Fibroblast of skin of scalp (primary cell): ENCODE measurements at regions not wholly inside any gene's neighbourhood (a gene's known extent, or its start where the extent isn't known, plus 50 kb on each side); places are given as distances from the start of the nearest gene placed in this dataset.

ENCODE experiments used
- DNase-seq: peaks from one replicate; pipeline ENCODE4 v3.0.0-alpha.2; 2013

GRCh38 chr20:20824924-20825584 lies 112.6 kb upstream of the RALGAPA2 start:
- DNase-seq: peak; percentile 25

- no peak for DNase-seq
Measured at GRCh38 chr20:20823476-20823881, 111.0 kb upstream of the RALGAPA2 start.

GRCh38 chr20:20821484-20822260 lies 109.2 kb upstream of the RALGAPA2 start:
- no peak for DNase-seq

- no peak for DNase-seq
Measured at GRCh38 chr20:20820785-20821483, 108.5 kb upstream of the RALGAPA2 start.

- peak; percentile 8 for DNase-seq
Measured at GRCh38 chr20:20820104-20820503, 107.7 kb upstream of the RALGAPA2 start.

GRCh38 chr20:20816969-20817755 lies 104.7 kb upstream of the RALGAPA2 start:
- DNase-seq: no peak

- no peak for DNase-seq
Measured at GRCh38 chr20:20815711-20816455, 103.4 kb upstream of the RALGAPA2 start.

- no peak for DNase-seq
Measured at GRCh38 chr20:20814685-20815084, 102.2 kb upstream of the RALGAPA2 start.

- no peak for DNase-seq
Measured at GRCh38 chr20:20812136-20812535, 99.7 kb upstream of the RALGAPA2 start.

- no peak for DNase-seq
Measured at GRCh38 chr20:20808016-20808415, 95.6 kb upstream of the RALGAPA2 start.

GRCh38 chr20:20806121-20807095 lies 94.0 kb upstream of the RALGAPA2 start:
- no peak for DNase-seq

GRCh38 chr20:20803011-20803410 lies 90.6 kb upstream of the RALGAPA2 start:
- DNase-seq: no peak

- no peak for DNase-seq
Measured at GRCh38 chr20:20802328-20802727, 89.9 kb upstream of the RALGAPA2 start.

- no peak for DNase-seq
Measured at GRCh38 chr20:20799716-20800312, 87.4 kb upstream of the RALGAPA2 start.

GRCh38 chr20:20797521-20798310 lies 85.3 kb upstream of the RALGAPA2 start:
- DNase-seq: no peak

- DNase-seq: no peak
Measured at GRCh38 chr20:20796766-20797440, 84.5 kb upstream of the RALGAPA2 start.

- DNase-seq: no peak
Measured at GRCh38 chr20:20795721-20796120, 83.3 kb upstream of the RALGAPA2 start.

GRCh38 chr20:20795119-20795518 lies 82.7 kb upstream of the RALGAPA2 start:
- no peak for DNase-seq

GRCh38 chr20:20793591-20793990 lies 81.1 kb upstream of the RALGAPA2 start:
- no peak for DNase-seq
